Kidney (tissue), 13 donors: ENCODE measurements at regions not wholly inside any gene's neighbourhood (a gene's known extent, or its start where the extent isn't known, plus 50 kb on each side); places are given as distances from the start of the nearest gene placed in this dataset.
A peak's percentile ranks its signal among the peaks of the same experiment; 100 is the strongest.

Experiments
- DNase-seq, 5 donors: peaks; one replicate each; pipeline ENCODE4 v3.0.0-alpha.2; 2013 to 2020
- FAIRE-seq: peaks from 2 replicates; lab custom pipeline; 2012; peaks lifted over from hg19 to GRCh38; lab: Jason Lieb, UNC
- H3K27ac ChIP-seq, 2 donors: one replicate each; pipeline ENCODE4 v1.7.0; 2013; ENCODE audit warnings: low read depth in 2 of 2, low read length in 2 of 2, inconsistent platforms in 1 of 2
- H3K27me3 ChIP-seq: one replicate; pipeline ENCODE4 v1.7.1; 2013; ENCODE audit warnings: low read length, inconsistent platforms; ENCODE audit not compliant: control insufficient read depth, insufficient read depth
- H3K36me3 ChIP-seq, 3 donors: one replicate each; pipeline versions ENCODE4 v1.7.0 to v1.7.1; 2013; ENCODE audit warnings: low read length in 3 of 3, control low read depth in 1 of 3, inconsistent platforms in 1 of 3; ENCODE audit not compliant: insufficient read depth in 3 of 3, control insufficient read depth in 2 of 3
- H3K4me1 ChIP-seq, 3 donors: one replicate each; pipeline versions ENCODE4 v1.7.0 to v1.7.1; 2013; ENCODE audit warnings: low read length in 3 of 3, inconsistent platforms in 1 of 3, low read depth in 1 of 3; ENCODE audit not compliant: control insufficient read depth in 2 of 3, insufficient read depth in 2 of 3
- H3K4me3 ChIP-seq, 3 donors: one replicate each; pipeline versions ENCODE4 v1.7.0 to v1.8.1; 2013; ENCODE audit warnings: low read length in 3 of 3, control low read depth in 1 of 3, inconsistent platforms in 1 of 3
- H3K9ac ChIP-seq, 3 donors: one replicate each; pipeline versions ENCODE4 v1.7.0 to v1.7.1; 2013; ENCODE audit warnings: low read length in 3 of 3, control low read depth in 1 of 3, inconsistent platforms in 1 of 3
- H3K9me3 ChIP-seq, 3 donors: one replicate each; pipeline versions ENCODE4 v1.7.0 to v1.7.1; 2013; ENCODE audit warnings: low read length in 3 of 3, control low read depth in 1 of 3, inconsistent platforms in 1 of 3; ENCODE audit not compliant: control insufficient read depth in 2 of 3, insufficient read depth in 1 of 3
- CTCF ChIP-seq: IDR thresholded peaks from 3 replicates; pipeline ENCODE4 v1.5.1; 2012; ENCODE audit warnings: mild to moderate bottlenecking, moderate library complexity, borderline replicate concordance; ENCODE audit not compliant: insufficient read depth; ENCODE audit errors: extremely low read depth
- intact Hi-C: fragments of 100-400 bp; cut with DNase I; formaldehyde crosslinking; loops from one replicate; pipeline ENCODE4 v1.11.1; 2022
- donor health status: control.
- donor health status: control.
- donor health status: control.
- donor health status: control.
- donor health status: control.
- donor health status: DM: yes; HTN: yes; CAD: no.
- donor health status: Normal renal cell carcinoma (clear cell type).

GRCh38 chr5:87826507-87826906, 413.8 kb upstream of the CCNH start:
- Histone ChIP-seq H3K27me3 (no peaks in the 10 kb centered on the region), H3K4me3 (no peak overlapping the region), H3K36me3 (no peaks in the 10 kb centered on the region), H3K4me1 (no peaks in the 10 kb centered on the region), H3K27ac (no peak overlapping the region), H3K9me3 (no peaks in the 10 kb centered on the region), H3K9ac (no peak overlapping the region)
- intact Hi-C loops = no loop called here
- TF ChIP-seq CTCF = no peak
- DNase-seq (no peak), FAIRE-seq (no peak)

- no peaks in the 10 kb centered on the region for H3K27me3 ChIP-seq
- DNase-seq (peak in 2 of 5 donors; percentile 17 to 54), FAIRE-seq (no peak)
- no peaks in the 10 kb centered on the region for H3K36me3 ChIP-seq
- no peaks in the 10 kb centered on the region for H3K4me1 ChIP-seq
- no peak overlapping the region for H3K27ac ChIP-seq
- H3K9ac ChIP-seq = no peak overlapping the region
- no peak for TF ChIP-seq CTCF
- intact Hi-C loops = no loop called here
- no peak overlapping the region for H3K4me3 ChIP-seq
- no peaks in the 10 kb centered on the region for H3K9me3 ChIP-seq
Measured at GRCh38 chr5:87825583-87825982, 412.9 kb upstream of the CCNH start.

GRCh38 chr5:87807783-87808182, 395.1 kb upstream of the CCNH start:
- DNase-seq (no peak), FAIRE-seq (no peak)
- TF ChIP-seq CTCF = no peak
- peaks cover 0 to 3% (median 0%) of the 10 kb centered on the region in 3 donors for H3K9me3 ChIP-seq
- H3K4me3 ChIP-seq = no peak overlapping the region
- H3K36me3 ChIP-seq = no peaks in the 10 kb centered on the region
- intact Hi-C loops = no loop called here
- H3K9ac ChIP-seq = no peak overlapping the region
- no peak overlapping the region for H3K27ac ChIP-seq
- no peaks in the 10 kb centered on the region for H3K27me3 ChIP-seq
- H3K4me1 ChIP-seq = no peaks in the 10 kb centered on the region

- no peak for TF ChIP-seq CTCF
- no peaks in the 10 kb centered on the region for H3K27me3 ChIP-seq
- no peak overlapping the region for H3K27ac ChIP-seq
- H3K36me3 ChIP-seq = no peaks in the 10 kb centered on the region
- no peak overlapping the region for H3K4me3 ChIP-seq
- no peak for FAIRE-seq
- peaks cover 0 to 3% (median 0%) of the 10 kb centered on the region in 3 donors for H3K9me3 ChIP-seq
- no peaks in the 10 kb centered on the region for H3K4me1 ChIP-seq
- DNase-seq = no peak
- no peak overlapping the region for H3K9ac ChIP-seq
- intact Hi-C loops = no loop called here
Measured at GRCh38 chr5:87803352-87803751, 390.6 kb upstream of the CCNH start.
